Pancreas (tissue), 10 donors: ENCODE measurements at regions not wholly inside any gene's neighbourhood (a gene's known extent, or its start where the extent isn't known, plus 50 kb on each side); places are given as distances from the start of the nearest gene placed in this dataset.

ENCODE experiments used
- ATAC-seq, 4 donors: fragments of 200-7000 bp; cut with Tn5 transposase; one replicate each; pipeline versions ENCODE4 v1.8.0 to v1.9.1; 2020; ENCODE audit warnings: mild to moderate bottlenecking in 4 of 4, moderate library complexity in 4 of 4
- DNase-seq, 6 donors: peaks; one replicate each; pipeline ENCODE4 v3.0.0-alpha.2; 2020
- FAIRE-seq: peaks from 2 replicates; lab custom pipeline; 2012; peaks lifted over from hg19 to GRCh38; lab: Jason Lieb, UNC
- H3K27ac ChIP-seq, 4 donors: fragments of 200-600 bp; sonication (generic); 1 replicate in 3 of 4; 2 replicates in 1 of 4; pipeline versions ENCODE4 v1.5.0 to v1.8.0; 2020
- H3K27me3 ChIP-seq, 4 donors: fragments of 200-600 bp; one replicate each; pipeline ENCODE4 v1.8.0; 2021
- H3K36me3 ChIP-seq, 3 donors: fragments of 200-600 bp; sonication (generic) in 1 of 3; one replicate each; pipeline versions ENCODE4 v1.5.0 to v1.8.0; 2020 to 2021
- H3K4me1 ChIP-seq, 3 donors: fragments of 200-600 bp; one replicate each; pipeline ENCODE4 v1.8.0; 2021
- H3K4me3 ChIP-seq, 4 donors: fragments of 200-600 bp; sonication (generic) in 2 of 4; one replicate each; pipeline versions ENCODE4 v1.5.0 to v1.8.0; 2020 to 2021
- H3K9me3 ChIP-seq, 4 donors: fragments of 200-600 bp; one replicate each; pipeline ENCODE4 v1.8.0; 2021
- CTCF ChIP-seq, 4 donors: fragments of 200-600 bp; sonication (generic) in 3 of 4; IDR thresholded peaks; one replicate each; pipeline versions ENCODE4 v1.5.0 to v1.8.0; 2021; ENCODE audit warnings: antibody characterized with exemption in 4 of 4
- WGBS, 2 donors: extraction: QIAGEN DNeasy Blood & Tissue Kit; methylation state at CpG; one replicate each; pipeline ENCODE4 v1.1.7; 2013; 5-methylcytosine and 5-hydroxymethylcytosine counted together
- intact Hi-C, 3 donors: fragments of 100-400 bp; cut with DNase I; formaldehyde crosslinking; loops; one replicate each; pipeline versions ENCODE4 v1.11.1 to v1.14.2; 2022
- donor health status: healthy with polysubstance abuse.
- donor health status: DM: no; HTN: no; CAD: no; lungs with moderate emphysema.
- donor health status: DM: no; HTN: no; CAD: no.
- donor health status: control.
- donor health status: control.
- donor health status: Bipolar disorder and iron deficiency.
- donor health status: DM: yes; HTN: yes; CAD: no.
- donor health status: DM: no; HTN: no; CAD: no.
- donor health status: DM: no; HTN: no; CAD: no.
- donor health status: DM: yes; HTN: yes; CAD: no.

- no peaks in the 10 kb centered on the region for H3K27me3 ChIP-seq
- H3K4me1 ChIP-seq = peaks cover 0 to 10% (median 6%) of the 10 kb centered on the region in 3 donors
- no peaks in the 10 kb centered on the region for H3K36me3 ChIP-seq
- no peak overlapping the region for H3K4me3 ChIP-seq
- no peak for TF ChIP-seq CTCF (IDR thresholded peaks at IDR 0.05)
- 61 to 73% methylated on average over 3 of the region's 3 CpGs for WGBS, 2 donors
- ATAC-seq (peak in 1 of 4 donors; percentile 24), FAIRE-seq (no peak), DNase-seq (no peak)
- intact Hi-C loops = no loop called here
- no peaks in the 10 kb centered on the region for H3K9me3 ChIP-seq
- no peak overlapping the region for H3K27ac ChIP-seq
Measured at GRCh38 chr15:39427705-39428104, 153.2 kb upstream of the THBS1 start.

GRCh38 chr15:39429898-39430357, 151.0 kb upstream of the THBS1 start:
- FAIRE-seq (no peak), ATAC-seq (peak; percentile 59 to 74 (median 68)), DNase-seq (no peak)
- no peaks in the 10 kb centered on the region for H3K27me3 ChIP-seq
- H3K27ac ChIP-seq = peak overlapping the region in 2 of 4 donors; percentile 4 to 30
- WGBS, 2 donors = 29 to 39% methylated on average over 3 of the region's 3 CpGs
- intact Hi-C loops = no loop called here
- no peaks in the 10 kb centered on the region for H3K9me3 ChIP-seq
- no peak overlapping the region for H3K4me3 ChIP-seq
- H3K4me1 ChIP-seq = peaks cover 0 to 10% (median 6%) of the 10 kb centered on the region in 3 donors
- no peak for TF ChIP-seq CTCF (IDR thresholded peaks at IDR 0.05)
- H3K36me3 ChIP-seq = no peaks in the 10 kb centered on the region

GRCh38 chr15:39430389-39430788, 150.5 kb upstream of the THBS1 start:
- TF ChIP-seq CTCF (IDR thresholded peaks at IDR 0.05) = no peak
- peak overlapping the region in 2 of 4 donors; percentile 4 to 30 for H3K27ac ChIP-seq
- ATAC-seq = no peak
- no peaks in the 10 kb centered on the region for H3K9me3 ChIP-seq
- H3K4me1 ChIP-seq = peaks cover 0 to 10% (median 6%) of the 10 kb centered on the region in 3 donors
- DNase-seq = no peak
- intact Hi-C loops = no loop called here
- H3K36me3 ChIP-seq = no peaks in the 10 kb centered on the region
- no peak for FAIRE-seq
- no peaks in the 10 kb centered on the region for H3K27me3 ChIP-seq
- no peak overlapping the region for H3K4me3 ChIP-seq
- 85% methylated on average over 3 of the region's 3 CpGs for WGBS, 2 donors

- Histone ChIP-seq H3K4me1 (peaks cover 0 to 10% (median 6%) of the 10 kb centered on the region in 3 donors), H3K4me3 (no peak overlapping the region), H3K36me3 (no peaks in the 10 kb centered on the region), H3K27ac (no peak overlapping the region), H3K27me3 (no peaks in the 10 kb centered on the region), H3K9me3 (no peaks in the 10 kb centered on the region)
- ATAC-seq (no peak), FAIRE-seq (no peak), DNase-seq (no peak)
- TF ChIP-seq CTCF (IDR thresholded peaks at IDR 0.05) = no peak
- intact Hi-C loops = no loop called here
- WGBS, 2 donors = 83 to 86% methylated on average over 1 of the region's 1 CpG
Measured at GRCh38 chr15:39431376-39431775, 149.5 kb upstream of the THBS1 start.

GRCh38 chr15:39432026-39432425, 148.9 kb upstream of the THBS1 start:
- no peak for ATAC-seq
- no peaks in the 10 kb centered on the region for H3K27me3 ChIP-seq
- no peak for DNase-seq
- no peak for FAIRE-seq
- no peak overlapping the region for H3K4me3 ChIP-seq
- no peaks in the 10 kb centered on the region for H3K36me3 ChIP-seq
- no peak for TF ChIP-seq CTCF (IDR thresholded peaks at IDR 0.05)
- H3K9me3 ChIP-seq = no peaks in the 10 kb centered on the region
- H3K4me1 ChIP-seq = peaks cover 0 to 10% (median 6%) of the 10 kb centered on the region in 3 donors
- intact Hi-C loops = no loop called here
- WGBS, 2 donors = 54 to 56% methylated on average over 1 of the region's 1 CpG
- H3K27ac ChIP-seq = no peak overlapping the region
